ENCODE measurements at regions not wholly inside any gene's neighbourhood (a gene's known extent, or its start where the extent isn't known, plus 50 kb on each side); places are given as distances from the start of the nearest gene placed in this dataset.
"Not testable (repeated sequence)": the region's sequence is repeated elsewhere in the genome, so short reads cannot be mapped to it uniquely, and the experiment has no call there.

GRCh38 chr6:66029391-66029790 is 322.4 kb upstream of the EYS start:
- Mint-ChIP-seq H3K36me3 (no peaks in the 10 kb centered on the region), H3K27ac (no peak overlapping the region), H3K27me3 (no peaks in the 10 kb centered on the region), H3K4me3 (no peak overlapping the region), H3K9me3 (peaks cover 1% of the 10 kb centered on the region), H3K4me1 (no peaks in the 10 kb centered on the region)
- POLR2A ChIA-PET: no interaction called here
- DNase-seq: no peak
- ATAC-seq (ENCODE audit: low read depth): no peak

DNA sequence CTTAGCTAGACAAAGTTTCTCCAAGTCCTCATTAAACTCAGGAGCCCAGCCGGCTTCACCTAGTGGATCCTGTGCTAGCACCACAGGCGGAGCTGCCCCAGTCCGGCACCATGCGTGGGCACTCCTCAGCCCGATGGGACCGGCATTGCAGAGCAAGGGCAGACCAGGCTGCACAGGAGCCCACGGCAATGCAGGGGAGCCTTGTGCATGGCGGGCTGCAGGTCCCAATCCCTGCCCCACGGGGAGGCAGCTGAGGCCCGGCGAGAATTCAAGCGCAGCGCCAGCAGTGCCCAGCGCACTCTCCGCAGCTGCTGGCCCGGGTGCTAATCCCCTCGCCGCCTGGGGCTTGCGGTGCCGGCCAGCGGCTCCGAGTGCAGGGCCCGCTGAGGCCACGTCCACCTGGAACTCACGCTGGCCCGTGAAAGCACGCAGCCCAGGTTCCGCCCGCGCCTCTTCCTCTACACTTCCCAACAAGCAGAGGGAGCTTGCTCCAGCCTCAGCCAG is 292.3 kb upstream of the EYS start:
- Mint-ChIP-seq H3K36me3 (no peaks in the 10 kb centered on the region), H3K4me3 (no peak overlapping the region), H3K27me3 (no peaks in the 10 kb centered on the region), H3K9me3 (peaks cover 2% of the 10 kb centered on the region), H3K4me1 (no peaks in the 10 kb centered on the region), H3K27ac (no peak overlapping the region)
- POLR2A ChIA-PET: no interaction called here
- no peak for DNase-seq
- ATAC-seq (ENCODE audit: low read depth): no peak

DNA sequence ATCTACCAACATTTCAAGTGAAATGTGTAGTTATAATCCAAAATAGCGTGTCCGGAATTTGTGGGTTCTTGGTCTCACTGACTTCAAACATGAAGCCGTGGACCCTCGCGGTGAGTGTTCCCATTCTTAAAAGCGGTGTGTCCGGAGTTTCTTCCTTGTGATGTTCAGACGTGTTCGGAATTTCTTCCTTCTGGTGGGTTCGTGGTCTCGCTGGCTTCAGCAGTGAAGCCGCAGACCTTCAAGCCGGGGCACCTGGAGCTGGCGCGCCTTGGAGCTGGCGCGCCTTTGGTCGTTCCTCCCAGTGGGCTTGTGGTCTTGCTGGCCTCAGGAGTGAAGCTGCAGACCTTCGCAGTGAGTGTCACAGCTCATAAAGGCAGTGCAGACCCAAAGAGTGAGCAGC is 291.5 kb upstream of the EYS start:
- ATAC-seq (ENCODE audit: low read depth): no peak
- no peak overlapping the region for H3K27ac Mint-ChIP-seq
- no peaks in the 10 kb centered on the region for H3K36me3 Mint-ChIP-seq
- H3K4me1 Mint-ChIP-seq: no peaks in the 10 kb centered on the region
- H3K27me3 Mint-ChIP-seq: no peaks in the 10 kb centered on the region
- no peak overlapping the region for H3K4me3 Mint-ChIP-seq
- POLR2A ChIA-PET: no interaction called here
- no peak for DNase-seq
- H3K9me3 Mint-ChIP-seq: peaks cover 2% of the 10 kb centered on the region

DNA sequence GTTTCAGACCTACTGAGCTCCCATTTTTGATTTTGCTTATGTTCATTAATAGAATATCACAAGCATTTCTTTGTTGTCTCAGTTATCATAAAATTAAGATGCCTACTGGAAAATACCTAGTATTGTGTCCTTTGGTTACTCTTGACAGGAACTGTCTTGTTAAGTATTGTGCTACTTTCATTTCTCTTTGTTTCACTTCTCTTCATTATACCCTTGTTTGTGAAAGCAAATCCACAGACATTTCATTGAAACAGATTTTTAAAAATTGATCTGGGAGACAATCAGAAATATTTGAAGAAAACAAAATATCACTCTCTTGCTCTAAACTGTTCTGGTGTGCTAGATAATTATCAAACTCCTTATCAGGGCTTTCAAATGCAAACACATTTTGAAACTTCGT is 290.5 kb upstream of the EYS start:
- Mint-ChIP-seq H3K27ac (no peak overlapping the region), H3K4me1 (no peaks in the 10 kb centered on the region), H3K4me3 (no peak overlapping the region), H3K36me3 (no peaks in the 10 kb centered on the region), H3K9me3 (peaks cover 2% of the 10 kb centered on the region), H3K27me3 (no peaks in the 10 kb centered on the region)
- no peak for DNase-seq
- ATAC-seq (ENCODE audit: low read depth): no peak
- POLR2A ChIA-PET: no interaction called here

- POLR2A ChIA-PET: no interaction called here
- Mint-ChIP-seq H3K27ac (no peak overlapping the region), H3K9me3 (peaks cover 2% of the 10 kb centered on the region), H3K36me3 (no peaks in the 10 kb centered on the region), H3K27me3 (no peaks in the 10 kb centered on the region), H3K4me1 (no peaks in the 10 kb centered on the region), H3K4me3 (no peak overlapping the region)
- DNase-seq: no peak
- no peak for ATAC-seq (ENCODE audit: low read depth)
These were observed 289.1 kb upstream of the EYS start for GRCh38 chr6:65996096-65996495.

DNA sequence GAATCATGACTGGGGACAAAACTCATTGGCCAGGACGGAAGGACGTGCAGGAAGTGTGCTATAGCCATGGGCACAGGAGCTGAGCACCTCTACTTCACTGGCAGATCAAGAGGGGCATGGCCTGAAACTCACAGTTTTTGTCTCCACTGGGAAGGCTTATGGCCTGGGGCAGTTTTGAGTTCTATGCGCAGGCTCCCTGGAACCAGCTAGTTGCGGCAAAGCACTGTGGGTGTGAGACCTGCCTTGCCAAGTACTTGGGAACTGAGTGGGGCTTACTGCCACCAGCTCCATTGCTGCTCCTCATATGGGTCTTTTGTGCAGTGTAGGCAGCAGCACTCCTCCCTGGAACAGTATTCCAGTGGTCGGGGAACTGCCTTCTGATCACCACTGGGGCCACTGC is 282.6 kb upstream of the EYS start:
- ATAC-seq (ENCODE audit: low read depth): no peak
- H3K4me1 Mint-ChIP-seq: no peaks in the 10 kb centered on the region
- DNase-seq: no peak
- H3K27me3 Mint-ChIP-seq: no peaks in the 10 kb centered on the region
- POLR2A ChIA-PET: no interaction called here
- H3K36me3 Mint-ChIP-seq: no peaks in the 10 kb centered on the region
- no peak overlapping the region for H3K4me3 Mint-ChIP-seq
- H3K9me3 Mint-ChIP-seq: peaks cover 8% of the 10 kb centered on the region
- no peak overlapping the region for H3K27ac Mint-ChIP-seq

DNA sequence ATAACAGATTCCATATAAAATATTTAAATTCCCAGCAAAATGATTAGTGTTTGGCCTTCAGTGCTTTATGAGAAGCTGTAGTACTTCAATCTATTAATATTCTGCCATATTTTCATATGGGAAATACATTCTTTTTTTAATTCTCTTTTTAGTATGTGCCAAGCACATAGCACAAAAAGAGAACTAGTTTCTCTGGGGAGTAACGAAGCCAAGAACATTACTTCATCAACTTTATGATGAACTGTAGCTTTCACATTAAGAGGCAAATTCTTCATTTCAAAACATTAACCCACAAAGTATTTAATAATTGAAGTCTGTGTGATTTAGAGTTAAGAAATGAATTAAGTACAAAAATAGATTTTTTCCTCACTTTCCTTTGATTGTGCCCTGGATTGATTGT is 281.0 kb upstream of the EYS start:
- Mint-ChIP-seq H3K36me3 (no peaks in the 10 kb centered on the region), H3K4me3 (no peak overlapping the region), H3K27ac (no peak overlapping the region), H3K9me3 (peaks cover 10% of the 10 kb centered on the region), H3K4me1 (no peaks in the 10 kb centered on the region), H3K27me3 (no peaks in the 10 kb centered on the region)
- no peak for ATAC-seq (ENCODE audit: low read depth)
- no peak for DNase-seq
- POLR2A ChIA-PET: no interaction called here

GRCh38 chr6:65984089-65984488 is 277.1 kb upstream of the EYS start:
- Mint-ChIP-seq H3K4me3 (no peak overlapping the region), H3K4me1 (no peaks in the 10 kb centered on the region), H3K27ac (no peak overlapping the region), H3K9me3 (peaks cover 11% of the 10 kb centered on the region), H3K36me3 (no peaks in the 10 kb centered on the region), H3K27me3 (no peaks in the 10 kb centered on the region)
- POLR2A ChIA-PET: no interaction called here
- no peak for ATAC-seq (ENCODE audit: low read depth)
- DNase-seq: no peak

DNA sequence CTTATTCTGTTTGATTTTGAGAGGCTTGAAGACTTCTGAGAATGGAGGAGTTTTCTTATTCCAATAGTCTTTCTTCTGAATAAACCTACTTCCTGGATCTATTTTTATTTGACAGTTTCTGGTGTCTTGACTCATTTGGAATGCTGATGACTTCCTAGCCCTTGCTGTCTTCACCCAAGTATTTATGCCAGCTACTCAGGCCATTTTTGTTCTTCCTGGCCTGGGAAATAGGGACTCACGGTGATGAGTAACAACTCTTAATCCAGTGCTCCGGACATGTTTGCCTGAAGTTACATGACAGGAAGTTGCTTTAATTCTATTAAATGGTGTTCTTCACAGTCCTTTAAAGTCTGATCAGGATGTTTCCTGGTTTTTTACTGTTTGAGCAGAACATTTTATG is 272.1 kb upstream of the EYS start:
- POLR2A ChIA-PET: no interaction called here
- peaks cover 9% of the 10 kb centered on the region for H3K9me3 Mint-ChIP-seq

DNA sequence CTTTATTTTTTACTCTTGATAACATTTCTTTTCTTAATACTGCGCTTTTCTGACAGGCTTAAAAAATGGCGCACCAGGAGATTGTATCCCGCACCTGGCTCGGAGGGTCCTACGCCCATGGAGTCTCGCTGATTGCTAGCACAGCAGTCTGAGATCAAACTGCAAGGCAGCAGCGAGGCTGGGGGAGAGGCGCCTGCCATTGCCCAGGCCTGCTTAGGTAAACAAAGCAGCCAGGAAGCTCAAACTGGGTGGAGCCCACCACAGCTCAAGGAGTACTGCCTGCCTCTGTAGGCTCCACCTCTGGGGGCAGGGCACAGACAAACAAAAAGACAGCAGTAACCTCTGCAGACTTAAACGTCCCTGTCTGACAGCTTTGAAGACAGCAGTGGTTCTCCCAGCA is 264.2 kb upstream of the EYS start:
- H3K4me1 Mint-ChIP-seq; ATAC-seq (ENCODE audit: low read depth): not testable (repeated sequence)

More for the DNA sequence above, 272.1 kb upstream of the EYS start:
- H3K4me3 Mint-ChIP-seq: no peak overlapping the region
- ATAC-seq (ENCODE audit: low read depth) (no peak), DNase-seq (no peak)
- H3K36me3 Mint-ChIP-seq: no peaks in the 10 kb centered on the region
- H3K4me1 Mint-ChIP-seq: no peaks in the 10 kb centered on the region
- H3K27me3 Mint-ChIP-seq: no peaks in the 10 kb centered on the region
- no peak overlapping the region for H3K27ac Mint-ChIP-seq

GRCh38 chr6:65964261-65964660 is 257.2 kb upstream of the EYS start:
- Mint-ChIP-seq H3K4me3 (no peak overlapping the region), H3K27me3 (no peaks in the 10 kb centered on the region), H3K27ac (no peak overlapping the region), H3K4me1 (no peaks in the 10 kb centered on the region), H3K36me3 (no peaks in the 10 kb centered on the region), H3K9me3 (no peaks in the 10 kb centered on the region)
- no peak for DNase-seq
- ATAC-seq (ENCODE audit: low read depth): no peak
- POLR2A ChIA-PET: no interaction called here

More for the DNA sequence above, 264.2 kb upstream of the EYS start:
- H3K4me3 Mint-ChIP-seq, H3K9me3 Mint-ChIP-seq, H3K36me3 Mint-ChIP-seq, H3K27me3 Mint-ChIP-seq, H3K27ac Mint-ChIP-seq, POLR2A ChIA-PET, DNase-seq: not testable (repeated sequence)

DNA sequence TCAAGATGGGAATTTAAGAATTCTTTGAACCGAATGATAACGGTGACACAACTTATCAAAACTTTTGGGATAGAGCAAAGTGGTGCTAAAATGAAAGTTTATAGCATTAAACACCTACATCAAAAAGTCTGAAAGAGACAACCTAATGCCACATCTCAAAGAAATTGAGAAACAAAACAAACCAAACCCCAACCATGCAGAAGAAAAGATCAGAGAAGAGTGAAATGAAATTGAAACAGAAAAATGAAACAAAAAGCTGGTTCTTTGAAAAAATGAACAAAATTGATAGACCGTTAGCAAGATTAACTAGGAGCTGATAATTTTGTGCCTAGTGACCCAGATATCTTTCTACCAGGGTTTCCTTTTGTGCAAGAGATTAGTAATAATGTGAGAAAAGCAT is 248.0 kb upstream of the EYS start:
- ATAC-seq (ENCODE audit: low read depth) (no peak), DNase-seq (no peak)
- POLR2A ChIA-PET: no interaction called here
- Mint-ChIP-seq H3K36me3 (no peaks in the 10 kb centered on the region), H3K4me3 (no peak overlapping the region), H3K27me3 (no peaks in the 10 kb centered on the region), H3K4me1 (no peaks in the 10 kb centered on the region), H3K27ac (no peak overlapping the region), H3K9me3 (peaks cover 2% of the 10 kb centered on the region)

- POLR2A ChIA-PET: no interaction called here
- Mint-ChIP-seq H3K27ac (no peak overlapping the region), H3K9me3 (peaks cover 2% of the 10 kb centered on the region), H3K36me3 (no peaks in the 10 kb centered on the region), H3K4me3 (no peak overlapping the region), H3K27me3 (no peaks in the 10 kb centered on the region), H3K4me1 (no peaks in the 10 kb centered on the region)
- DNase-seq: no peak
- no peak for ATAC-seq (ENCODE audit: low read depth)
These were observed 241.0 kb upstream of the EYS start for GRCh38 chr6:65948062-65948461.

DNA sequence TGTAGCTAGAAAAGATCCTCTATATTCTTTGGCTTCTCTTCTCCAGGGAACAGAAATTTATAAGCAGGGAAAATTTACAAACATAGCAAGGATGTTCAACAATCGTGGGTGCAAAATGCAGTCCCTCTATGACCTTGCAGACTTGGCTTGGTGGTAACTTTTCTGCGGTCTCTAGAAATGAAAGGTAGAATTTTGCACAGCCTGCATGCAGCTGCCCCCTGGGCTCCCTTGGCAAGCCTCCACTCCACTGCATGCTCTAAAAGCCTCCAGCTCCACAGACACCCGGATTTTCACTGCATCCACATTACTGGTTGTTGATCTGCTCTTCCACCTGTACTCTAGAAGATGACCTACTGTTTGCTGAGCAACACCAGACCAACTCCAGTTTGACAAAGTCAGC is 236.5 kb upstream of the EYS start:
- POLR2A ChIA-PET: no interaction called here
- Mint-ChIP-seq H3K27me3 (no peaks in the 10 kb centered on the region), H3K36me3 (no peaks in the 10 kb centered on the region), H3K4me1 (no peaks in the 10 kb centered on the region), H3K27ac (no peak overlapping the region), H3K4me3 (no peak overlapping the region), H3K9me3 (peaks cover 2% of the 10 kb centered on the region)
- DNase-seq: no peak
- ATAC-seq (ENCODE audit: low read depth): no peak

DNA sequence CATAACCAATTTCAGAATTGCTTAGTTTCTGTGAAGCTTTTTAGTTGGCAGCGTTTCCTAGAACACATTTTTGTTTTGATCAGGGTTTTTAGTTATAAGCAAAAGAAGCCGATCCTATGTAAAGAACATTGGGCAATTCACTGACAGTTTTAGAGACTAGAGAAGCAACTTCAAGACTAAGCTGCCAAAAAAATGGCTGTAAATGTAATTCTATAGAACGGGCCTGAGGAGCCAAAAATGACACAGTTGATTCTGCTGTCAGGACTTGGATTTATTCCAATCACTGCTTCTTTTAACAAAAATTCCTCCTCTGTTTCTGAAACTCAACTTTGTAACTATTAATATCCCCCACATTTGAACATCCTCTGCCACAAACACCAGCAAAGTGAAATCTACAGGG is 236.0 kb upstream of the EYS start:
- Mint-ChIP-seq H3K27ac (no peak overlapping the region), H3K36me3 (no peaks in the 10 kb centered on the region), H3K27me3 (no peaks in the 10 kb centered on the region), H3K4me1 (no peaks in the 10 kb centered on the region), H3K9me3 (peaks cover 2% of the 10 kb centered on the region), H3K4me3 (no peak overlapping the region)
- ATAC-seq (ENCODE audit: low read depth) (no peak), DNase-seq (no peak)
- POLR2A ChIA-PET: no interaction called here
